HEK293 (cell line): ENCODE measurements at regions not wholly inside any gene's neighbourhood (a gene's known extent, or its start where the extent isn't known, plus 50 kb on each side); places are given as distances from the start of the nearest gene placed in this dataset.

Source experiments
- HOXD13 ChIP-seq: sonication (generic); formaldehyde crosslinking; IDR thresholded peaks from 2 replicates; pipeline ENCODE4 v1.8.0; 2022; ENCODE audit warnings: missing genetic modification reagents, borderline replicate concordance
- REPIN1 ChIP-seq: fragments of 450-650 bp; formaldehyde crosslinking; IDR thresholded peaks from 2 replicates; pipeline ENCODE4 v1.5.1; 2017; ENCODE audit warnings: missing biosample characterization, missing genetic modification characterization, low read depth
- SALL2 ChIP-seq: fragments of 450-650 bp; formaldehyde crosslinking; IDR thresholded peaks from 2 replicates; pipeline ENCODE4 v1.5.0; 2017; ENCODE audit warnings: missing biosample characterization, mild to moderate bottlenecking, missing genetic modification characterization, borderline replicate concordance
- YY2 ChIP-seq: fragments of 450-650 bp; formaldehyde crosslinking; IDR thresholded peaks from 2 replicates; pipeline ENCODE4 v1.5.1; 2016; ENCODE audit warnings: missing biosample characterization, missing genetic modification characterization
- ZBTB1 ChIP-seq: fragments of 450-650 bp; formaldehyde crosslinking; IDR thresholded peaks from 2 replicates; pipeline ENCODE4 v1.5.1; 2016; ENCODE audit warnings: missing biosample characterization, missing genetic modification characterization
- ZBTB20 ChIP-seq: fragments of 450-650 bp; formaldehyde crosslinking; IDR thresholded peaks from 2 replicates; pipeline ENCODE4 v1.5.1; 2016; ENCODE audit warnings: missing biosample characterization, missing genetic modification characterization
- ZBTB21 ChIP-seq: fragments of 450-650 bp; formaldehyde crosslinking; IDR thresholded peaks from 2 replicates; pipeline ENCODE4 v1.5.1; 2017; ENCODE audit warnings: missing biosample characterization, missing genetic modification characterization
- ZFP37 ChIP-seq: fragments of 450-650 bp; formaldehyde crosslinking; IDR thresholded peaks from 2 replicates; pipeline ENCODE4 v1.5.1; 2016; ENCODE audit warnings: missing biosample characterization, missing genetic modification characterization
- ZNF16 ChIP-seq: fragments of 450-650 bp; formaldehyde crosslinking; IDR thresholded peaks from 2 replicates; pipeline ENCODE4 v1.5.1; 2016; ENCODE audit warnings: low read depth, missing biosample characterization, missing genetic modification characterization
- ZNF311 ChIP-seq: fragments of 450-650 bp; formaldehyde crosslinking; IDR thresholded peaks from 2 replicates; pipeline ENCODE4 v1.5.1; 2017; ENCODE audit warnings: missing biosample characterization, missing genetic modification characterization, borderline replicate concordance
- ZNF366 ChIP-seq: fragments of 450-650 bp; formaldehyde crosslinking; conservative IDR thresholded peaks from 2 replicates; pipeline ENCODE4 v1.5.1; 2016; ENCODE audit warnings: missing biosample characterization, missing genetic modification characterization
- ZNF37A ChIP-seq: fragments of 450-650 bp; IDR thresholded peaks from 2 replicates; pipeline ENCODE4 v1.5.1; 2018; ENCODE audit warnings: missing biosample characterization, missing genetic modification characterization
- ZNF518A ChIP-seq: fragments of 450-650 bp; formaldehyde crosslinking; conservative IDR thresholded peaks from 2 replicates; pipeline ENCODE4 v1.5.1; 2016; ENCODE audit warnings: low read depth, missing biosample characterization, missing genetic modification characterization
- ZNF521 ChIP-seq: fragments of 450-650 bp; formaldehyde crosslinking; IDR thresholded peaks from 2 replicates; pipeline ENCODE4 v1.5.1; 2017; ENCODE audit warnings: missing biosample characterization, mild to moderate bottlenecking, missing genetic modification characterization
- ZNF529 ChIP-seq: fragments of 450-650 bp; formaldehyde crosslinking; IDR thresholded peaks from 2 replicates; pipeline ENCODE4 v1.5.1; 2017; ENCODE audit warnings: missing genetic modification characterization, missing biosample characterization; ENCODE audit not compliant: insufficient replicate concordance
- ZNF530 ChIP-seq: fragments of 450-650 bp; formaldehyde crosslinking; IDR thresholded peaks from 2 replicates; pipeline ENCODE4 v1.5.1; 2016; ENCODE audit warnings: low read depth, missing biosample characterization, missing genetic modification characterization
- ZNF571 ChIP-seq: fragments of 450-650 bp; formaldehyde crosslinking; IDR thresholded peaks from 2 replicates; pipeline ENCODE4 v1.5.0; 2017; ENCODE audit warnings: missing biosample characterization, missing genetic modification characterization
- ZNF600 ChIP-seq: fragments of 450-650 bp; formaldehyde crosslinking; IDR thresholded peaks from 2 replicates; pipeline ENCODE4 v1.5.1; 2016; ENCODE audit warnings: missing biosample characterization, missing genetic modification characterization
- ZNF623 ChIP-seq: fragments of 450-650 bp; formaldehyde crosslinking; IDR thresholded peaks from 2 replicates; pipeline ENCODE4 v1.5.1; 2016; ENCODE audit warnings: missing biosample characterization, missing genetic modification characterization
- ZNF658 ChIP-seq: fragments of 450-650 bp; formaldehyde crosslinking; IDR thresholded peaks from 2 replicates; pipeline ENCODE4; 2016; ENCODE audit warnings: missing biosample characterization, missing genetic modification characterization
- ZNF670 ChIP-seq: fragments of 450-650 bp; formaldehyde crosslinking; IDR thresholded peaks from 2 replicates; pipeline ENCODE4 v1.5.1; 2016; ENCODE audit warnings: missing biosample characterization, missing genetic modification characterization, low read depth
- ZNF701 ChIP-seq: fragments of 450-650 bp; formaldehyde crosslinking; IDR thresholded peaks from 2 replicates; pipeline ENCODE4 v1.5.1; 2016; ENCODE audit warnings: missing biosample characterization, missing genetic modification characterization
- ZNF707 ChIP-seq: fragments of 450-650 bp; formaldehyde crosslinking; IDR thresholded peaks from 2 replicates; pipeline ENCODE4 v1.5.1; 2016; ENCODE audit warnings: missing biosample characterization, missing genetic modification characterization
- ZNF76 ChIP-seq: fragments of 450-650 bp; formaldehyde crosslinking; IDR thresholded peaks from 2 replicates; pipeline ENCODE4; 2016; ENCODE audit warnings: low read depth, missing biosample characterization, missing genetic modification characterization, borderline replicate concordance
- ZNF776 ChIP-seq: fragments of 450-650 bp; formaldehyde crosslinking; IDR thresholded peaks from 2 replicates; pipeline ENCODE4 v1.5.0; 2017; ENCODE audit warnings: missing biosample characterization, missing genetic modification characterization, borderline replicate concordance
- TF ChIP-seq, protein P1 (sequence below): fragments of 450-650 bp; formaldehyde crosslinking; IDR thresholded peaks from 2 replicates; pipeline ENCODE4 v1.5.1; 2016; ENCODE audit warnings: missing biosample characterization, missing genetic modification characterization
- TF ChIP-seq, protein P2 (sequence below): fragments of 450-650 bp; formaldehyde crosslinking; IDR thresholded peaks from 2 replicates; pipeline ENCODE4 v1.5.1; 2017; ENCODE audit warnings: missing biosample characterization, missing genetic modification characterization
- TF ChIP-seq, protein P3 (sequence below): fragments of 450-650 bp; formaldehyde crosslinking; IDR thresholded peaks from 2 replicates; pipeline ENCODE4 v1.5.1; 2016; ENCODE audit warnings: missing biosample characterization, missing genetic modification characterization
- TF ChIP-seq, protein P4 (sequence below): fragments of 450-650 bp; formaldehyde crosslinking; IDR thresholded peaks from 2 replicates; pipeline ENCODE4 v1.5.1; 2016; ENCODE audit warnings: missing biosample characterization, missing genetic modification characterization, low read depth

DNA sequence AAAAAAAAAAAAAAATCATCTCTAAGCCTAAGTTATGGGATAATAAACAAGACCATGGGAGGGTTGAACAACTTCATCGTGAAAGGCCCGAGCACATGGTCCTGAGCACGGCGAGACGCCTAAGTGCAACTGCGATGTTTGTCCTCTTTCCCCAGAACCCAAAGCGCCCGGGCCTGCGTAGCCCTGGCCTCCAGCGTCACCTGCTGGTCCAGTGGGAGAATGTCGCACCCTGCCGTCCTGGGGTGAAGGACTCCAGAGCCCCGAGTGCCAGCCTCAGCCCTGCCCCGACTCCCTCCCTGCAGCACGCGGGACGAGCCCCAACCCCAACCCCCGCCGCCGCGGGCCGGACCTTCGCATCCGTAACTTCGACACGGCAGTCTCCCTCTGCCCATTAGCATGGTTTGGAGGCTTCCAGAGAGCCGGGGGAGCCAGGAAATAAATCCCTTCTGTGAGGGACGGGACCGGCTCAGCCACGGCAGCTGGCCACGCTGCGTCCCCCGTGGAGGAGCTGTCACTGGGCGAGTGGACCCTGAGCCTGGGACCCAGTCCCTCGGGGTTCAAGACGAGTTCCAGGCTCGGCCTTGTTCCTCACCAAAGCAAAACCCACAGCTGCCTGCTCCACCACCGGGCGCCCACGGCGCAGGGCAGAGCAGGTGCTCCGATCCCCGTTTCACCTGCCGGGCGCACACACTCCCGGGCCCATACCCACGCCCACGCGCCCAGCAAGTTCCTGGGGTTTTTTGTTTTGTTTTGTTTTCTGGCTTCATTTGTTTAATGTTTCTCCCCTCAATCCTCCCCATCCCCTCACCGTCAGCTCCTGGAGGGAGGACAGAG is 132.5 kb upstream of the HAND1 start (continued):
- TF ChIP-seq ZNF518A (tag by site-specific recombination) (no peak), ZNF670 (tag by site-specific recombination) (no peak), ZFP37 (tag by site-specific recombination) (0 out of 2 replicates have a peak, but pooled peaks have one; percentile 33), ZNF571 (no peak), YY2 (tag by site-specific recombination) (no peak), ZNF311 (tag by site-specific recombination) (no peak), HOXD13 (CRISPR knock-in tag) (no peak), ZBTB1 (tag by site-specific recombination) (no peak), ZNF16 (tag by site-specific recombination) (no peak), ZNF530 (no peak), ZNF366 (tag by site-specific recombination) (no peak), ZNF658 (tag by site-specific recombination) (no peak), ZNF76 (tag by site-specific recombination) (peak; percentile 80), ZNF701 (tag by site-specific recombination) (no peak), ZNF707 (tag by site-specific recombination) (no peak), ZNF529 (tag by site-specific recombination) (no peak), ZNF776 (tag by site-specific recombination) (no peak), ZNF600 (tag by site-specific recombination) (peak; percentile 68), ZNF521 (tag by site-specific recombination) (no peak), ZBTB21 (tag by site-specific recombination) (no peak), REPIN1 (tag by site-specific recombination) (no peak), ZBTB20 (tag by site-specific recombination) (0 out of 2 replicates have a peak, but pooled peaks have one; percentile 10), SALL2 (tag by site-specific recombination) (no peak), ZNF623 (tag by site-specific recombination) (no peak), ZNF37A (tag by site-specific recombination) (no peak)
- TF ChIP-seq, protein P1, sequence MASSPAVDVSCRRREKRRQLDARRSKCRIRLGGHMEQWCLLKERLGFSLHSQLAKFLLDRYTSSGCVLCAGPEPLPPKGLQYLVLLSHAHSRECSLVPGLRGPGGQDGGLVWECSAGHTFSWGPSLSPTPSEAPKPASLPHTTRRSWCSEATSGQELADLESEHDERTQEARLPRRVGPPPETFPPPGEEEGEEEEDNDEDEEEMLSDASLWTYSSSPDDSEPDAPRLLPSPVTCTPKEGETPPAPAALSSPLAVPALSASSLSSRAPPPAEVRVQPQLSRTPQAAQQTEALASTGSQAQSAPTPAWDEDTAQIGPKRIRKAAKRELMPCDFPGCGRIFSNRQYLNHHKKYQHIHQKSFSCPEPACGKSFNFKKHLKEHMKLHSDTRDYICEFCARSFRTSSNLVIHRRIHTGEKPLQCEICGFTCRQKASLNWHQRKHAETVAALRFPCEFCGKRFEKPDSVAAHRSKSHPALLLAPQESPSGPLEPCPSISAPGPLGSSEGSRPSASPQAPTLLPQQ (tag by site-specific recombination): no peak; the same call in 1 of the 2 replicates
- TF ChIP-seq, protein P2, sequence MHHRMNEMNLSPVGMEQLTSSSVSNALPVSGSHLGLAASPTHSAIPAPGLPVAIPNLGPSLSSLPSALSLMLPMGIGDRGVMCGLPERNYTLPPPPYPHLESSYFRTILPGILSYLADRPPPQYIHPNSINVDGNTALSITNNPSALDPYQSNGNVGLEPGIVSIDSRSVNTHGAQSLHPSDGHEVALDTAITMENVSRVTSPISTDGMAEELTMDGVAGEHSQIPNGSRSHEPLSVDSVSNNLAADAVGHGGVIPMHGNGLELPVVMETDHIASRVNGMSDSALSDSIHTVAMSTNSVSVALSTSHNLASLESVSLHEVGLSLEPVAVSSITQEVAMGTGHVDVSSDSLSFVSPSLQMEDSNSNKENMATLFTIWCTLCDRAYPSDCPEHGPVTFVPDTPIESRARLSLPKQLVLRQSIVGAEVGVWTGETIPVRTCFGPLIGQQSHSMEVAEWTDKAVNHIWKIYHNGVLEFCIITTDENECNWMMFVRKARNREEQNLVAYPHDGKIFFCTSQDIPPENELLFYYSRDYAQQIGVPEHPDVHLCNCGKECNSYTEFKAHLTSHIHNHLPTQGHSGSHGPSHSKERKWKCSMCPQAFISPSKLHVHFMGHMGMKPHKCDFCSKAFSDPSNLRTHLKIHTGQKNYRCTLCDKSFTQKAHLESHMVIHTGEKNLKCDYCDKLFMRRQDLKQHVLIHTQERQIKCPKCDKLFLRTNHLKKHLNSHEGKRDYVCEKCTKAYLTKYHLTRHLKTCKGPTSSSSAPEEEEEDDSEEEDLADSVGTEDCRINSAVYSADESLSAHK: no peak
- TF ChIP-seq, protein P3, sequence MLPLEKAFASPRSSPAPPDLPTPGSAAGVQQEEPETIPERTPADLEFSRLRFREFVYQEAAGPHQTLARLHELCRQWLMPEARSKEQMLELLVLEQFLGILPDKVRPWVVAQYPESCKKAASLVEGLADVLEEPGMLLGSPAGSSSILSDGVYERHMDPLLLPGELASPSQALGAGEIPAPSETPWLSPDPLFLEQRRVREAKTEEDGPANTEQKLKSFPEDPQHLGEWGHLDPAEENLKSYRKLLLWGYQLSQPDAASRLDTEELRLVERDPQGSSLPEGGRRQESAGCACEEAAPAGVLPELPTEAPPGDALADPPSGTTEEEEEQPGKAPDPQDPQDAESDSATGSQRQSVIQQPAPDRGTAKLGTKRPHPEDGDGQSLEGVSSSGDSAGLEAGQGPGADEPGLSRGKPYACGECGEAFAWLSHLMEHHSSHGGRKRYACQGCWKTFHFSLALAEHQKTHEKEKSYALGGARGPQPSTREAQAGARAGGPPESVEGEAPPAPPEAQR (tag by site-specific recombination): no peak
- TF ChIP-seq, protein P4, sequence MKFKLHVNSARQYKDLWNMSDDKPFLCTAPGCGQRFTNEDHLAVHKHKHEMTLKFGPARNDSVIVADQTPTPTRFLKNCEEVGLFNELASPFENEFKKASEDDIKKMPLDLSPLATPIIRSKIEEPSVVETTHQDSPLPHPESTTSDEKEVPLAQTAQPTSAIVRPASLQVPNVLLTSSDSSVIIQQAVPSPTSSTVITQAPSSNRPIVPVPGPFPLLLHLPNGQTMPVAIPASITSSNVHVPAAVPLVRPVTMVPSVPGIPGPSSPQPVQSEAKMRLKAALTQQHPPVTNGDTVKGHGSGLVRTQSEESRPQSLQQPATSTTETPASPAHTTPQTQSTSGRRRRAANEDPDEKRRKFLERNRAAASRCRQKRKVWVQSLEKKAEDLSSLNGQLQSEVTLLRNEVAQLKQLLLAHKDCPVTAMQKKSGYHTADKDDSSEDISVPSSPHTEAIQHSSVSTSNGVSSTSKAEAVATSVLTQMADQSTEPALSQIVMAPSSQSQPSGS: no peak
